H9 (cell line): ENCODE measurements at regions not wholly inside any gene's neighbourhood (a gene's known extent, or its start where the extent isn't known, plus 50 kb on each side); places are given as distances from the start of the nearest gene placed in this dataset.

Experiments
- DNase-seq: peaks from one replicate; pipeline ENCODE4 v3.0.0-alpha.2; 2017
- H2AFZ ChIP-seq: one replicate; pipeline ENCODE4 v1.6.1; 2013; ENCODE audit warnings: mild to moderate bottlenecking, low read length, control low read depth, moderate library complexity
- H2AK5ac ChIP-seq: 2 replicates; pipeline ENCODE4 v1.6.1; 2013; ENCODE audit warnings: low read length, control low read depth, mixed read lengths; ENCODE audit not compliant: insufficient read length
- H2BK120ac ChIP-seq: one replicate; pipeline ENCODE4 v1.6.1; 2013; ENCODE audit warnings: low read depth, mild to moderate bottlenecking, low read length, control low read depth, inconsistent platforms; ENCODE audit not compliant: poor library complexity, severe bottlenecking
- H2BK12ac ChIP-seq: 2 replicates; pipeline ENCODE4 v1.6.1; 2013; ENCODE audit warnings: low read length, control low read depth, mixed read lengths, low read depth; ENCODE audit not compliant: insufficient read length
- H2BK15ac ChIP-seq: 2 replicates; pipeline ENCODE4 v1.6.1; 2013; ENCODE audit warnings: low read depth, low read length, control low read depth
- H2BK20ac ChIP-seq: one replicate; pipeline ENCODE4 v1.6.1; 2013; ENCODE audit warnings: low read depth, mild to moderate bottlenecking, low read length, control low read depth, inconsistent platforms; ENCODE audit not compliant: poor library complexity, severe bottlenecking
- H2BK5ac ChIP-seq: 2 replicates; pipeline ENCODE4 v1.6.1; 2013; ENCODE audit warnings: low read length, control low read depth, mixed read lengths; ENCODE audit not compliant: insufficient read length
- H3K14ac ChIP-seq: 2 replicates; pipeline ENCODE4 v1.6.1; 2013; ENCODE audit warnings: low read length, control low read depth; ENCODE audit not compliant: insufficient read depth
- H3K18ac ChIP-seq: 2 replicates; pipeline ENCODE4 v1.6.1; 2013; ENCODE audit warnings: low read depth, mild to moderate bottlenecking, mixed read lengths, low read length, control low read depth; ENCODE audit not compliant: insufficient read length
- H3K23ac ChIP-seq: 2 replicates; pipeline ENCODE4 v1.6.1; 2013; ENCODE audit warnings: low read length, control low read depth, mixed read lengths, low read depth; ENCODE audit not compliant: insufficient read length
- H3K23me2 ChIP-seq: 2 replicates; pipeline ENCODE4 v1.6.1; 2013; ENCODE audit warnings: low read depth, mild to moderate bottlenecking, mixed read lengths, low read length, control low read depth; ENCODE audit not compliant: insufficient read length, poor library complexity, severe bottlenecking
- H3K27ac ChIP-seq: 2 replicates; pipeline ENCODE4 v1.5.1; 2013; ENCODE audit warnings: low read length, control low read depth, mixed read lengths, low read depth; ENCODE audit not compliant: insufficient read length
- H3K27me3 ChIP-seq: 2 replicates; pipeline ENCODE4 v1.6.1; 2013; ENCODE audit warnings: low read length, control low read depth, inconsistent platforms; ENCODE audit not compliant: insufficient read depth
- H3K4ac ChIP-seq: 2 replicates; pipeline ENCODE4 v1.6.1; 2013; ENCODE audit warnings: low read depth, mild to moderate bottlenecking, control low read depth, inconsistent platforms, low read length, moderate library complexity
- H3K4me1 ChIP-seq: 2 replicates; pipeline ENCODE4 v1.6.1; 2013; ENCODE audit warnings: low read length, control low read depth, inconsistent platforms; ENCODE audit not compliant: insufficient read depth
- H3K4me2 ChIP-seq: 2 replicates; pipeline ENCODE4 v1.6.1; 2013; ENCODE audit warnings: low read length, control low read depth, mixed read lengths; ENCODE audit not compliant: insufficient read length, insufficient read depth
- H3K56ac ChIP-seq: 2 replicates; pipeline ENCODE4 v1.6.1; 2013; ENCODE audit warnings: low read depth, mild to moderate bottlenecking, mixed read lengths, low read length, control low read depth; ENCODE audit not compliant: insufficient read length
- H3K79me1 ChIP-seq: 2 replicates; pipeline ENCODE4 v1.6.1; 2013; ENCODE audit warnings: low read depth, mild to moderate bottlenecking, moderate library complexity, low read length, control low read depth, inconsistent platforms; ENCODE audit not compliant: insufficient read depth, poor library complexity, severe bottlenecking
- H3K79me2 ChIP-seq: 2 replicates; pipeline ENCODE4 v1.6.1; 2013; ENCODE audit warnings: low read length, control low read depth, inconsistent platforms; ENCODE audit not compliant: insufficient read depth
- H3K9ac ChIP-seq: 2 replicates; pipeline ENCODE4 v1.6.1; 2013; ENCODE audit warnings: low read length, control low read depth, mixed read lengths; ENCODE audit not compliant: insufficient read length; ENCODE audit errors: extremely low read depth
- H3K9me3 ChIP-seq: one replicate; pipeline ENCODE4 v1.6.1; 2013; ENCODE audit warnings: low read depth, low read length, inconsistent platforms; ENCODE audit not compliant: control insufficient read depth
- H3T11ph ChIP-seq: one replicate; pipeline ENCODE4 v1.6.1; 2013; ENCODE audit warnings: mild to moderate bottlenecking, low read length, control low read depth, inconsistent platforms
- H4K20me1 ChIP-seq: one replicate; pipeline ENCODE4 v1.6.1; 2013; ENCODE audit not compliant: control insufficient read depth, insufficient read length, insufficient read depth
- H4K5ac ChIP-seq: 2 replicates; pipeline ENCODE4 v1.6.1; 2013; ENCODE audit warnings: low read depth, mild to moderate bottlenecking, mixed read lengths, low read length, control low read depth; ENCODE audit not compliant: insufficient read length
- H4K8ac ChIP-seq: replicated peaks from 2 replicates; pipeline ENCODE4 v1.6.1; 2013; ENCODE audit warnings: low read length, control low read depth, mixed read lengths, low read depth; ENCODE audit not compliant: insufficient read length
- H4K91ac ChIP-seq: 2 replicates; pipeline ENCODE4 v1.6.1; 2013; ENCODE audit warnings: low read depth, mild to moderate bottlenecking, moderate library complexity, mixed read lengths, low read length, control low read depth; ENCODE audit not compliant: insufficient read length
- H3K27ac Mint-ChIP-seq, 3 experiments: 2 replicates in 2 of 3; 3 replicates in 1 of 3; pipeline ENCODE4 v1.8.0; 2020 to 2021; ENCODE audit warnings: mixed read lengths in 3 of 3, mild to moderate bottlenecking in 1 of 3, moderate library complexity in 1 of 3
- H3K27me3 Mint-ChIP-seq: 2 replicates; pipeline ENCODE4 v1.8.0; 2021; ENCODE audit warnings: low read depth, mild to moderate bottlenecking, moderate library complexity, mixed read lengths
- H3K36me3 Mint-ChIP-seq, 3 experiments: 2 replicates in 2 of 3; 3 replicates in 1 of 3; pipeline ENCODE4 v1.8.0; 2020 to 2021; ENCODE audit warnings: low read depth in 3 of 3, mixed read lengths in 3 of 3; ENCODE audit not compliant: insufficient read depth in 1 of 3
- H3K4me1 Mint-ChIP-seq, 2 experiments: 2 replicates each; pipeline ENCODE4 v1.8.0; 2020; ENCODE audit warnings: mixed read lengths in 2 of 2
- H3K4me3 Mint-ChIP-seq, 2 experiments: 2 replicates in 1 of 2; 3 replicates in 1 of 2; pipeline ENCODE4 v1.8.0; 2020 to 2021; ENCODE audit warnings: mild to moderate bottlenecking in 2 of 2, mixed read lengths in 2 of 2, moderate library complexity in 1 of 2
- H3K9me3 Mint-ChIP-seq, 2 experiments: 2 replicates in 1 of 2; 3 replicates in 1 of 2; pipeline ENCODE4 v1.8.0; 2020; ENCODE audit warnings: mild to moderate bottlenecking in 2 of 2, mixed read lengths in 2 of 2, moderate library complexity in 1 of 2
- WGBS: extraction: QIAGEN DNeasy Blood & Tissue Kit; methylation state at CpG from one replicate; pipeline ENCODE4 v1.1.7; 2013; ENCODE audit warnings: missing lambda C conversion rate, low lambda C conversion rate, mixed read lengths; ENCODE audit not compliant: insufficient read length; ENCODE audit errors: extremely low coverage; 5-methylcytosine and 5-hydroxymethylcytosine counted together
- TF ChIP-seq, protein P1 (sequence below): fragments of 200-600 bp; sonication (generic); conservative IDR thresholded peaks from 3 replicates; pipeline ENCODE4 v1.8.0; 2021; ENCODE audit warnings: antibody characterized with exemption, mild to moderate bottlenecking

DNA sequence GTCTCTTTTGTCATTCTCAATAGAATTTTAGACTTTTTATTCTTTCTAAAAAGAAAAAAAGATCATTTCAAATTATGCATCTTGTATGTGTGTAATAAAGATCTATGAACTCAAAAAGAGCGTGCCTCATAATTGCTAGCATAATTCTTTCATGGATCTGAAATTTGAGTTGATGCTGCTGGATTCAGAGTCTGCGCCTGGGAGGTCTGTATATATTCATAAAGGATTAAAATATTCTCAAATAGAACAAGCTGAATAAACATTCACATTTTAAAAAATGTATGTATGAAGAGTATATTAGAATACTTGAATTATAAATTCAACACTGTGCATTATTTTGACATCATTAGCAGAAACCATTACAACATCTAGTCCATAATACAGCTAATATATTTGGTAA lies 297.8 kb upstream of the GRAMD2B start:
- Mint-ChIP-seq H3K27me3 (no peaks in the 10 kb centered on the region), H3K36me3 (no peaks in the 10 kb centered on the region; a peak in 1 of 7 replicates), H3K27ac (no peak overlapping the region; a peak in 1 of 7 replicates), H3K4me1 (peaks cover 42 to 45% of the 10 kb centered on the region in 2 experiments), H3K4me3 (no peak overlapping the region), H3K9me3 (no peaks in the 10 kb centered on the region)
- Histone ChIP-seq H3K23me2 (no peaks in the 10 kb centered on the region), H3T11ph (no peak overlapping the region), H3K18ac (no peak overlapping the region), H3K4me2 (no peak overlapping the region), H4K8ac (no peak overlapping the region), H3K23ac (no peak overlapping the region), H4K5ac (no peak overlapping the region), H2BK15ac (no peak overlapping the region), H3K4ac (no peak overlapping the region), H3K79me2 (no peaks in the 10 kb centered on the region), H3K9ac (no peak overlapping the region), H3K27ac (no peak overlapping the region), H2BK120ac (no peak overlapping the region), H3K56ac (no peak overlapping the region), H2AK5ac (no peak overlapping the region), H4K91ac (no peak overlapping the region), H3K9me3 (no peaks in the 10 kb centered on the region), H3K4me1 (peaks cover 11% of the 10 kb centered on the region; the same call in 1 of the 2 replicates), H3K27me3 (no peaks in the 10 kb centered on the region), H2BK5ac (no peak overlapping the region), H2AFZ (no peak overlapping the region), H4K20me1 (no peaks in the 10 kb centered on the region), H2BK20ac (no peak overlapping the region), H3K14ac (no peak overlapping the region), H2BK12ac (no peak overlapping the region), H3K79me1 (no peaks in the 10 kb centered on the region)
- no peak for DNase-seq
- no CpG with 5 or more reads among the region's 2 CpGs for WGBS
- TF ChIP-seq, protein P1, sequence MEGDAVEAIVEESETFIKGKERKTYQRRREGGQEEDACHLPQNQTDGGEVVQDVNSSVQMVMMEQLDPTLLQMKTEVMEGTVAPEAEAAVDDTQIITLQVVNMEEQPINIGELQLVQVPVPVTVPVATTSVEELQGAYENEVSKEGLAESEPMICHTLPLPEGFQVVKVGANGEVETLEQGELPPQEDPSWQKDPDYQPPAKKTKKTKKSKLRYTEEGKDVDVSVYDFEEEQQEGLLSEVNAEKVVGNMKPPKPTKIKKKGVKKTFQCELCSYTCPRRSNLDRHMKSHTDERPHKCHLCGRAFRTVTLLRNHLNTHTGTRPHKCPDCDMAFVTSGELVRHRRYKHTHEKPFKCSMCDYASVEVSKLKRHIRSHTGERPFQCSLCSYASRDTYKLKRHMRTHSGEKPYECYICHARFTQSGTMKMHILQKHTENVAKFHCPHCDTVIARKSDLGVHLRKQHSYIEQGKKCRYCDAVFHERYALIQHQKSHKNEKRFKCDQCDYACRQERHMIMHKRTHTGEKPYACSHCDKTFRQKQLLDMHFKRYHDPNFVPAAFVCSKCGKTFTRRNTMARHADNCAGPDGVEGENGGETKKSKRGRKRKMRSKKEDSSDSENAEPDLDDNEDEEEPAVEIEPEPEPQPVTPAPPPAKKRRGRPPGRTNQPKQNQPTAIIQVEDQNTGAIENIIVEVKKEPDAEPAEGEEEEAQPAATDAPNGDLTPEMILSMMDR, result no peak
